ENCODE measurements at regions not wholly inside any gene's neighbourhood (a gene's known extent, or its start where the extent isn't known, plus 50 kb on each side); places are given as distances from the start of the nearest gene placed in this dataset.

DNA sequence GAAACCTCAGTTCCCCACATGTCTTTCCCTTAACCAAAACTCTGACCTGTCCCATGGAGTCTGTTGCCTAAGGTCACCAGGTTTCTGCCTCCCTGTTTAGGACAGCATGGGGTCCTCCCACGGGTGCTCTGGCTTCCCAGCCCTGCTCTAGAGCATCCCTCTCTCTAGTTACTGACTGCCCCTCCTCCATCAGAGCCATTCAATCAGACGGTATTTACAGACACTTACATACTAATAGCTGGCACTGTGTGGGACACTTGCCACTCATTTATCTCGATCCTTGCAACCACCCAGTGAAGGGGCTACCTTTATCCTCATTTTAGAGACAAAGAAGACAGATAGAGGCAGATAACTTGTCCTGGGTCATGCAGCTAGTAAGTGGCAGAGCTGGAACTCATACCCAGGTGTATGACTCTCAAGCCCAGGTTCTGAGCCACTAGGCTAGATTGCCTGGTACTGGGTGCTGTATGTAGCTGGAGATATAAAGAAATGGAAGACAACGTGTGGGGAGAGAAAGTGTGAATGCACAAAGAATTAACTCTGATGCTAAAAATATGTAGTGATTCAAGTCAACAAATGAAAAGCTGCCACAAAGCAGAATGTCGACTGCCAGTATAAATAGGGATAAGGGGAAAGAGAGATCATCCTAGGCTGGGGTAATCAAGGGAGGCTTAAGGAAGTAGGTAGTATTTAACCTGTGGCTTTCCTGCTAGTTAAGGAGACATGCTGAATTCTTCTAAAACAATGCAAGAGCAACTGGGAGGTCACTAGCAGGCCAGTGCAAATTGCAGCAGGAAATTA lies 52.5 kb upstream of the PDE8B start:
- FAIRE-seq: no peak
- DNase-seq (ENCODE audit: insufficient read length): no peak
- TF ChIP-seq POLR2A (IDR thresholded peaks at IDR 0.05; ENCODE audit: low read depth, low read length) (no peak), POLR2AphosphoS5 (IDR thresholded peaks at IDR 0.05; ENCODE audit: low read depth, low read length) (no peak), TAF1 (IDR thresholded peaks at IDR 0.05; ENCODE audit: borderline replicate concordance, low read depth, low read length) (no peak)

DNA sequence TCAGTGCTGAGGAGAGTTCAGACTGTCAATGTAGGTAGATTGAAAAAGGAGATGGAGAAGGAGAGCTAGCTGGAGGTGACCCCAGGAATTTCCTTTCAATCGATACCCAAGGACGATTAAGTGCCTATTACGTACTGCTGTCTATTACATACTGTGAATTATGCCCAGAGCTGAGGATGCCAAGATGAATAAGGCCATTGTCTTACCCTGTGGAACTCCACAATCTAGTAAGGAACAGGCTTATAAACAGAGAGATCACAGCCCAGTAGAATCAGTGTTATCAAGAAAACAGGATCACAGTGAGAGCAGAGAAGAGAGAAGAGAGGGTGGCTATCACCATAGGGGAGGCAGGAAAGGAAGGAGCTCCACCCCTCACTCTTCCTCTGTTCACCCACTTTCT lies 54.1 kb upstream of the PDE8B start:
- TF ChIP-seq POLR2A (IDR thresholded peaks at IDR 0.05; ENCODE audit: low read depth, low read length) (no peak), TAF1 (IDR thresholded peaks at IDR 0.05; ENCODE audit: borderline replicate concordance, low read depth, low read length) (no peak), POLR2AphosphoS5 (IDR thresholded peaks at IDR 0.05; ENCODE audit: low read depth, low read length) (no peak)
- FAIRE-seq (no peak), DNase-seq (ENCODE audit: insufficient read length) (no peak)

DNA sequence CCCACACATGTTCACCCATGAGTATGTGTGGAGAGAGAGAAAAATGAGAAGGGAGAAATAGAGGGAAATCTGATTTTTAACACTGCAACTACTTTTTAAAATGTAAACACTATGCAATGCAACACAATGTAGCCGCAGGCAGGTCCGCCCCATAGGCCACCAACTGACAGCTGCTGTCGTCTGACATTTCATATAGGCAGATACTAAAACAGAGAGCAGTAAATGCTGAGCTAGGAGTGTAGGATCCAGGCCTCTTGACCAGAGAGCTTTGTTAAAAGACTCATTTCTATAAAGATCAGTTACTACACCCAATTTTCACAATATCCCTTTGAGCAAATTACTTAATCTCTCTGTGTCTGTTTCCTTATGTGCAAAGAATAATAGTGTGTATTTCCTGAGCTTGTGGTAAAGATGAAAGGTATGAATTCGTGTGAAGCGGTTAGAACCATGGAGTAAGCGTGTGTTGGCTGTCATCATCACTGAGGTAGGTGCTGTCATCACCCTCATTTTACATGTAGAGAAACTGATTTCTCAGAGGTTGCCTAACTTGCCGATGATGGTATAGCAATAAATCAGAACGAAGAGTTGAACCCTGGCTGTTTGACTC lies 55.2 kb upstream of the PDE8B start:
- DNase-seq (ENCODE audit: insufficient read length): no peak
- TF ChIP-seq POLR2A (IDR thresholded peaks at IDR 0.05; ENCODE audit: low read depth, low read length) (no peak), POLR2AphosphoS5 (IDR thresholded peaks at IDR 0.05; ENCODE audit: low read depth, low read length) (no peak), TAF1 (IDR thresholded peaks at IDR 0.05; ENCODE audit: borderline replicate concordance, low read depth, low read length) (no peak)
- no peak for FAIRE-seq

DNA sequence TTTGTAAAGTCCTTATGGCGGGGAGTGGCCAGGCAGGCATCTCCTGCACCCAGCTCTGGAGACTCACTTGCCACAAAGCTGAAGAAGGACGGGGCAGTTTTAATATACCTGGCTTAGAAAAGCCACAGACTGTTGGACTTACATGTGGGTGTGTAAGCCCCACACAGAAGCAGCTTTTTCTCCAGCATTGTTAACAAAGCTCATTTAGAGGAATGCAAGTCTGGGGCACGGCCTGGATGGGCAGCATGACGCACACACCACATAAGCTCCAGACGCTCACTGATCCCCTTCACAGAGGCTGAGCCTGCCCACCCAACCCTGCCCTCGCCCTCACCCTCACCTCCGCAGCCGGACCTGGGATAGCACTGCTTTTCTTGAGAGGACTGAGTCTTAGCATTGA lies 58.0 kb upstream of the PDE8B start:
- FAIRE-seq (no peak), DNase-seq (ENCODE audit: insufficient read length) (no peak)
- TF ChIP-seq TAF1 (IDR thresholded peaks at IDR 0.05; ENCODE audit: borderline replicate concordance, low read depth, low read length): no peak
- TF ChIP-seq POLR2A (IDR thresholded peaks at IDR 0.05; ENCODE audit: low read depth, low read length): no peak
- no peak for TF ChIP-seq POLR2AphosphoS5 (IDR thresholded peaks at IDR 0.05; ENCODE audit: low read depth, low read length)

DNA sequence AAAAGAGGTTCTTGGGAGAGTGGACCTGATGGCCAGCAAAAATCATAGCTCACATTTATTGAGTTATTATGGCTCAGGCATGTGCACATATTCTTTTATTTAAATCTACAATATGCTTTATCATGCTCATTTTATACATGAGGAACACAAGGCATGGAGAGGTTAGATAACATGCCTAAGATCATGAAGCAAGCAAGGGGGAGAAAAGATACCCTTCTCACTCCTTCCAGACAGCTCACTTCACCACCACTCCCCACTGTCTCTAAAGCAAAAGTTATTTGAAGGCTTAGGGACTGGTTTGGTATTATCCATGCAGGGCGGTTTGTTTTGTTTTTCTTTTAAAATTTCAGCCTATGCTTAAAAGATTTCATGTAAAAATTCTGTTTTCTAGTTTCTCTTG lies 59.0 kb upstream of the PDE8B start:
- FAIRE-seq: no peak
- DNase-seq (ENCODE audit: insufficient read length): no peak
- TF ChIP-seq POLR2A (IDR thresholded peaks at IDR 0.05; ENCODE audit: low read depth, low read length) (no peak), POLR2AphosphoS5 (IDR thresholded peaks at IDR 0.05; ENCODE audit: low read depth, low read length) (no peak), TAF1 (IDR thresholded peaks at IDR 0.05; ENCODE audit: borderline replicate concordance, low read depth, low read length) (no peak)

DNA sequence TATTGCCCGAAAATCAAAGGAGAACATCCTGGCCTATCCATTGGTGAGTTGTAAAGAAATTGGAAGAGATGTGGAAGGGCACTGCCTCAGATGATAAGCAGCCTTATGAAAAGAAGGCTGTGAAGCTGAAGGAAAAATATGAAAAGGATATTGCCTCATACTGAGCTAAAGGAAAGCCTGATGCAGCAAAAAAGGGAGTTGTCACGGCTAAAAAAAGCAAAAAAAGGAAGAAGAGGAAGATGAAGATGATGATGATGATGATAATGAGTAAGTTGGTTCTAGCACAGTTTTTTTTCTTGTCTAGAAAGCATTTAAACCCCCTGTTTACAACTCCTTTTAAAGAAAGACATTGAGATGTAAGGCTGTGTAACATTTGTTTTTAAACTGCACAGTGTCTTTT lies 59.8 kb upstream of the ZBED3 start:
- TF ChIP-seq POLR2A (IDR thresholded peaks at IDR 0.05; ENCODE audit: low read depth, low read length): no peak
- no peak for TF ChIP-seq TAF1 (IDR thresholded peaks at IDR 0.05; ENCODE audit: borderline replicate concordance, low read depth, low read length)
- no peak for TF ChIP-seq POLR2AphosphoS5 (IDR thresholded peaks at IDR 0.05; ENCODE audit: low read depth, low read length)
- FAIRE-seq (no peak), DNase-seq (ENCODE audit: insufficient read length) (no peak)

DNA sequence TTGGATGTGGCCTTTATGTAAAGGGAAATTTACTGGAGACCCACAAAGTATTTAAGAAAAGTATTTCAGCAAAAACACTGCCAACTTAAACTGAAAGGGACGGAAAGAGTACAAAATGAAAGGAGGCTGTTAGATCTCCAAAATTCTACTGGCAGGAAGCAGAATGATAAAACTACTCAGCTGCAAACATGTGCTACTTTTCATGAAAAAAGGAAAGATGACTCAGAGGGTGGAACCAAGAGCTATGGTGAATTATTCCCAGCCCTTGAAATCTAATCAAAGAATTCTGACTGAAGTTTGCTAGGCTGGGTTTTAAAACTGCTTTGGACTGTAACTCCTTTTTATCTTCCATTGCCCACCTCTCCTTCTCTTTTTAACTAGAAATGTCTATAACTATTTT lies 58.6 kb upstream of the ZBED3 start:
- DNase-seq (ENCODE audit: insufficient read length): no peak
- no peak for FAIRE-seq
- TF ChIP-seq POLR2A (IDR thresholded peaks at IDR 0.05; ENCODE audit: low read depth, low read length) (no peak), POLR2AphosphoS5 (IDR thresholded peaks at IDR 0.05; ENCODE audit: low read depth, low read length) (no peak), TAF1 (IDR thresholded peaks at IDR 0.05; ENCODE audit: borderline replicate concordance, low read depth, low read length) (no peak)

DNA sequence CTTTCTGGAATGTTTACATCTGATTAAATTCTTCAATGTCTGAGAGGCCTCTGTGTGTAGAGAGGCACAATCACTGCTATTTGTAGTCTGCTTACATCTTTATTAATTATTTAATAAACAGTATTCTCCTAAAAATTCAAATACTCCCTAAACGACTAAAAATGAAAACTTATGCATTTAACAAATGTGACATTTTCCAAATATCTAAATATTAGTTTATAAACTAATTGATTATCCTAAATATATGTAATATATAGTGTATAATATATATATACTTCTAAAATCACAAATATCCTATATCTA lies 57.7 kb upstream of the ZBED3 start:
- no peak for FAIRE-seq
- no peak for DNase-seq (ENCODE audit: insufficient read length)
- no peak for TF ChIP-seq POLR2AphosphoS5 (IDR thresholded peaks at IDR 0.05; ENCODE audit: low read depth, low read length)
- TF ChIP-seq POLR2A (IDR thresholded peaks at IDR 0.05; ENCODE audit: low read depth, low read length): no peak
- no peak for TF ChIP-seq TAF1 (IDR thresholded peaks at IDR 0.05; ENCODE audit: borderline replicate concordance, low read depth, low read length)

DNA sequence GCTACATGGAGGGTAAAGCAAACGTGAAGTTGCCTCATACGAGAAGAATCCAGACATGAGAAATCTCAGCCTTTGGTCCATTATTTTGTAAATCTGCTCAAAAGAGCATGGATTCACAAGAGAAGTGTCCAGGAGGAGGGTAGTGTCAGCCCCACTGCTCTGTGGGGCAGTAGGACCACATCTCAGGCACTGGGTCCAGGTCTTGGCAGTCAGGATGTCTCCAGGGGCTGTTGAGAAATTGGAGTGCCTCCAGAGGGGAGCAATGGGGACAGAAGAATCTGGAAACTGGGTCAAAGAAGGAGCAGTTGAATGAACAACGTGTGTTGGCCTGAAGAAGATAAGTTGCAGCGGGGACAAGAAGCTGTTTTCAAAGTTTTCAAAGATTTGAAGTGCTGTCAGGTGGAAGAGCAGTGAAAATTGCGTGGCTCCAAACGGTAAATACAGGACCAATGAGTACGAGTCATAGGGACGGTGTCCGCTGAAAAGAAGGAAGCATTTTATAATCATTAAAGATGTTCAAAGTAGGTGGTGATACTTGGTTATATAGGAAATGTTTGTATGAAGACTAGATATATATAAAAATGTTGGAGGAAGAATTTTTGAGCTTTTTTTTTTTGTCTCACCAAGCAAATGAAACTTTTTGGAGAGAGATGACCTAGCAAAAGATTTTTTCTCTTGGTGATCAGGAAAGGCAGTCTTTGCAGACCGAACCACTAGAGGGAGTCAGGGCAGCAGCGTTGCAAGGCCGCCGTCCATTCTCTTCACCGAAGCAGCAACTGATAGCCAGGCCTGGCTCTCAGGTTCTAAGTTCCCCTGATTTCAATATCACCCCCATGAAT lies 57.1 kb upstream of the ZBED3 start:
- FAIRE-seq (peak; percentile 76), DNase-seq (ENCODE audit: insufficient read length) (no peak)
- no peak for TF ChIP-seq POLR2AphosphoS5 (IDR thresholded peaks at IDR 0.05; ENCODE audit: low read depth, low read length)

DNA sequence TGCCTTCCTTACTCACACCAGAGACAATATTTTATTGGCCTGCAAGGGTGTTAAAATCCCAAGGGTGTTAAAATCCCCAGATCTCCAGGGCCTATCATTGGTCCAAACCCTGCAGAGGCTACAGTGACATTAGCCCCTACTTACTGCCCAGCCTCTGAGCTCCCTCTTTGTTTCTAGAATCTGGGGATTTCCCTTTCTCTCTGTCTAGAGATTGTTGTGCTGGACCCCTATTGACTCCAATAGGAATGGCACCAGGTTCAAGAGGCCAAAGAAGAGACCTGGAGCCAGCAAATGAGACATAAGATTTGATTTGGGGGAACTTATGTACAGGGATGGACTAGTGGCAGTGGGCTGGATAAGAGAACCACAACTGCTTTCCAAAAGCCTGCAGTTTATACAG lies 53.3 kb upstream of the ZBED3 start:
- DNase-seq (ENCODE audit: insufficient read length) (no peak), FAIRE-seq (no peak)
- TF ChIP-seq POLR2A (IDR thresholded peaks at IDR 0.05; ENCODE audit: low read depth, low read length): no peak
- TF ChIP-seq TAF1 (IDR thresholded peaks at IDR 0.05; ENCODE audit: borderline replicate concordance, low read depth, low read length): no peak
- no peak for TF ChIP-seq POLR2AphosphoS5 (IDR thresholded peaks at IDR 0.05; ENCODE audit: low read depth, low read length)

DNA sequence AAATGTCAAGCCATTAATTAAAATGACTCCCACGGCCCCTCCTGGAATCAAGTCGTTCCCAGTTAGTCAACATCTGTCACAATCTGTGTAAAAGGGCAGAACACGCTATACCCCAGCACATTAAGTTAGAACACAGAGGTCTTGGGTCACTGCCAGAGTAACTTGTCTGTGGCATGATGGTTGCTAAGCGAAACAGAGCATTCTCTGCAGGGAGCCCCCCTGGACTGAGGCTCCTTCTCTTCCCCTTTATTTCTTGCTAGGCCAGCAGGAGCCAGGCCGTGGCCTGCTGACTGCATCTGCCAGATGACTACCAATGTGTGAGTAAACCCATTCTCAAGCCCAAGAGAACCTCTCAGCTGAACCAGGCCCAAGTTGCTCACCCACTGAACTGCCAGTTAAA lies 51.9 kb upstream of the ZBED3 start:
- FAIRE-seq (peak; percentile 14), DNase-seq (ENCODE audit: insufficient read length) (no peak)
- TF ChIP-seq TAF1 (IDR thresholded peaks at IDR 0.05; ENCODE audit: borderline replicate concordance, low read depth, low read length) (no peak), POLR2AphosphoS5 (IDR thresholded peaks at IDR 0.05; ENCODE audit: low read depth, low read length) (no peak), POLR2A (IDR thresholded peaks at IDR 0.05; ENCODE audit: low read depth, low read length) (no peak)
